PC-9 (cell line): ENCODE measurements at regions not wholly inside any gene's neighbourhood (a gene's known extent, or its start where the extent isn't known, plus 50 kb on each side); places are given as distances from the start of the nearest gene placed in this dataset.

Experiments
- EZH2 ChIP-seq: fragments of 200-600 bp; sonication (generic); IDR thresholded peaks from 2 replicates; pipeline ENCODE4 v1.8.0; 2017; ENCODE audit warnings: antibody characterized with exemption, low read depth
- TF ChIP-seq, protein P1 (sequence below): fragments of 200-600 bp; sonication (generic); conservative IDR thresholded peaks from 2 replicates; pipeline ENCODE4 v1.6.1; 2017; ENCODE audit warnings: mixed run types, antibody characterized with exemption, mild to moderate bottlenecking, moderate library complexity

DNA sequence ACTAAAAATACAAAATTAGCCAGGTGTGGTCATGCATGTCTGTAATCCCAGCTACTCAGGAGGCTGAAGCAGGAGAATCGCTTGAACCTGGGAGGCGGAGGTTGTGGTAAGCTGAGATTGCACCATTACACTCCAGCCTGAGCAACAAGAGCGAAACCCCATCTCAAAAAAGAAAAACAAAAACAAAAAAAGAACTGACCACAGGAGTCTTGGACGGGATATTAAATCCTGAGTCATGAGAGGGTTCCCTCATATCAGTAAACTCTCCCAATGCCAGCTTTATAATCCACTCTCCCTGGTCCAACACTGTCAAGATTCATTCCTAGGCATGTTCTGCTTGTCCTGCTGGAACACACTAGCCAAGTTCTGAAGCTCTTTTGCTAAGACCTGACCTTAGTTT, 61.5 kb upstream of the EP300 start:
- TF ChIP-seq, protein P1, sequence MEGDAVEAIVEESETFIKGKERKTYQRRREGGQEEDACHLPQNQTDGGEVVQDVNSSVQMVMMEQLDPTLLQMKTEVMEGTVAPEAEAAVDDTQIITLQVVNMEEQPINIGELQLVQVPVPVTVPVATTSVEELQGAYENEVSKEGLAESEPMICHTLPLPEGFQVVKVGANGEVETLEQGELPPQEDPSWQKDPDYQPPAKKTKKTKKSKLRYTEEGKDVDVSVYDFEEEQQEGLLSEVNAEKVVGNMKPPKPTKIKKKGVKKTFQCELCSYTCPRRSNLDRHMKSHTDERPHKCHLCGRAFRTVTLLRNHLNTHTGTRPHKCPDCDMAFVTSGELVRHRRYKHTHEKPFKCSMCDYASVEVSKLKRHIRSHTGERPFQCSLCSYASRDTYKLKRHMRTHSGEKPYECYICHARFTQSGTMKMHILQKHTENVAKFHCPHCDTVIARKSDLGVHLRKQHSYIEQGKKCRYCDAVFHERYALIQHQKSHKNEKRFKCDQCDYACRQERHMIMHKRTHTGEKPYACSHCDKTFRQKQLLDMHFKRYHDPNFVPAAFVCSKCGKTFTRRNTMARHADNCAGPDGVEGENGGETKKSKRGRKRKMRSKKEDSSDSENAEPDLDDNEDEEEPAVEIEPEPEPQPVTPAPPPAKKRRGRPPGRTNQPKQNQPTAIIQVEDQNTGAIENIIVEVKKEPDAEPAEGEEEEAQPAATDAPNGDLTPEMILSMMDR: no peak
- no peak for TF ChIP-seq EZH2
